ENCODE measurements at regions not wholly inside any gene's neighbourhood (a gene's known extent, or its start where the extent isn't known, plus 50 kb on each side); places are given as distances from the start of the nearest gene placed in this dataset.
"Not testable (repeated sequence)": the region's sequence is repeated elsewhere in the genome, so short reads cannot be mapped to it uniquely, and the experiment has no call there.

DNA sequence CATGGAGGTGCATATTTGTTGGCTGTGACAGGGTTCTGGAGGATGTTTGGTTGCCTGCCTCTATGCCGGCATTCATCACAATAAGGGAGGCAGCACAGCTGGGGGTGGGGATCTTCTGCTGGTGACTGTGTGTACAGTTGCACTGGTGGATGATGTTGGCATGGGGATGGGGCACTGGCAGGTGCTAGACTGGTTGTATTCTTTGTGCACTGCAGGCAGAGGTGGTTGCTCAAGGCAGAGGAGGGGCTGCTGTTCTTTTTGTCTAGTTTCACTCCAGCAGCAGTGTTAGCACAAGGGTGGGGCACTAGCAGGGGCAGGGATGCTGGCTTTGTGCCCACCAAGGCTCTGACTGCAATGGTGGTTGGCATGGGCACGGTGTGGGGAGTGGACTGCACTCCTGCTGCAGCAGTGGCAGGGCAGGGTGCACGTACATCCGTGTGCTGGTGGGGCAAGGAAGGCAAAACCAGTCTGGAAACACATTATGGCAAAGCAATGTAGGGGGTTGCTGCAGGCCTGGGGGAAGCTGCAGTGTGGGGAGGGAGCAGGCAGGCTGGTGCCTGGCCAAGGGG, 69.3 kb downstream of the ISOC1 start:
- no peak for DNase-seq (ENCODE audit: low spot score)

DNA sequence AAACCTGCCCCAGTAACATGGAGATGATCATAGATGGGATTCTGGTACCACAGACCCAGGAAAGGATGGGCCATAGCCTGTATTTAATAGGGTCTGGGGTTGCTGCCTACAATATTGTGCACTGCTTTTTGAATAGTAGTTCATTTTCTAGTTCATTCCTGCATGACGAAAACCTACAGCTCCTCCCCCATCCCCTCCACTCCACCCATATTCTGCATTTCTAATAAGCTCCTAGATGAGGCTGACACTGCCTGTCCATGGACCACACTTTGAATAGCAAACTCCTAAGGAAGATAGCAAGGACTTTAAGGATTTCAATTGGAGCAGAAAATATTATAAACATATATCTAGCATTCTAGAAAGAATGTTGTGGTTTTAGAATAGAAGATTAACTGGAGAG, 75.5 kb downstream of the ISOC1 start:
- no peak for DNase-seq (ENCODE audit: low spot score)

DNA sequence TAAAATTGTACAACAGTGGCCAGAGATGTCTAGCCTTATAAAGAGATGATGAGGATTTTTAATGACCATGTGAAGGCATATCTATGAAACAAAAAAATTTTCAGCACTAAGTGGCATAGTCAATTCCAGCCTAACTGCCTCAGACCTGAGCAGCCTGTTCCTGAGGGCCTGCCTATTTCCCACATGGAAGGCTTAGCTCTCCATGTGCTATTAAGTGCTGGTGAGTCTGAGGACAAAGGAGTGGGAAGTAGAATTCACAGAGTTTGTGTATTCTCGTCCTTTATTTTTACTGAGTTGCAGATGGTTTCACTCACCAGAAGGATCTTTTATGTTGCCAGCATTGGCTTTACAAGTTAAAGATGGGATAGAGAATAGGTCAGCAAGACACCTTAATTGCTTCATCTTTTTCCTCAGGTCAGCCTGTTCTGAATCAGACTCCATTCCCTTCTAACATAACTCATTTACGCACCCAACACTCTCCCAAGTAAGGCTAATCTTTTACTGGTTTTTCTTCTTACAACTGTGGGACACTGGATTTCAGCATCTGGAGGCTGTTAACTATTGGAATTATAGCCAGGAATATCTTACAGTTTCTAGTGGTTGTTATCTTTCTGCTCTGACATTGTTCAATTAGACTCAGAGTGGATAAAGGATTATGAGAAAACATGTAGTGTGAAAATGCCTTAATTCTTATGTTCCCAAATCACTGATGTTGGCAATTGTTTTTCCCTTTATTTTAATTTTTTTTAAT, 76.8 kb downstream of the ISOC1 start:
- DNase-seq (ENCODE audit: low spot score): no peak

DNA sequence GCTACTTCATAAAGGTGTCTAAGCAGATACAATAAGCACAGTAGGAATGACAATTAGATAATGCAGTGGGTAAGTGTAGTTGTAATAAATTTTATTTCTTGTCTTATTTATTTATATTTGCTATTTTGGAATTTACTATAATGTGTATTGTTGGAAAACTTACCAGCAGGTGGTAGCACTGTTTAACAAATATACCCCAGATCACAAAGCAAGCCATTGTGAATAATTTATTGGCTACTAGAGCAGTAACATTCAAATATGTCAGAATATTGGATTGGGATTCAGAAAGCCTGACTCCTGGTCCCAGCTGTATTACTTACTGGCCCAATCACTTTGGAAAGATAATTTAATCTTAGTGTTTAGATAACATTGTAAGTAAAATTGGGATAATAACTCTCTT, 78.0 kb downstream of the ISOC1 start:
- DNase-seq (ENCODE audit: low spot score): no peak

DNA sequence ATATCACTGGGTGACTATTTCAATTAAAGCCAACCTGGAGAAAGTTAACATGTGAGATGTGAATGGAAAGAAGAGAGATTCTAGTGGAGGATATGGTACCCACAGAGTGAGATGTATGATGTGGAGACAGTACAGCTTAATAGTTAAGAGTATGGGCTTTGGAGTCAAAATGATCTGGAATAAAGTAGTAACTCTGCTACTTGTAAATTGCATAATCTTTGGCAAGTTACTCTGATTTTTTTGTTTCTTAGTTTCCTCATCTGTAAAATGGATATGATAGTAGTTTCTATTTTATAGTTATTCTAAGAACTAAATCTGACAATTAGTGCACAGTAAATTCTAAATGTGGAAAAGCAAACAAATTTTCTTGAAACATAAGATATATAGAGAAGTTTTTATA, 79.2 kb downstream of the ISOC1 start:
- no peak for DNase-seq (ENCODE audit: low spot score)

DNA sequence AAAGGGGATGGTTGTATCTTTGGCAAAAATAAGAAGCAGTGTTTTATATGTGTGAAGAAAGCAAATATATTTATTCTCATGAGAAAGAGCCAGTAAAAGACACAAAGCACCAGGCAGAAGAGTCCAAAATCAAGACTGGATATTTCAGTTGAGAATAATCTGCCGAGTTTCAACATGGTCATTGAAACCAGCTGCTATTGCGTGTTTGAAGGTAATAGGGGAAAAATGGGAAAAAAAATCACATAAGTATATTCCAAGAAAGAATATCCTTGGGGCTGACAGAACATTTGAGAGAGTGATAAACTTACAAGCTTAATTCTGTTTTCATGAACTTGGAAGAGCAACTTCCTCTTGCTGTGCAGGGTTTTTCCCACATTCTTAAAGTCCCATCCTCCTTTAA, 79.9 kb downstream of the ISOC1 start:
- no peak for DNase-seq (ENCODE audit: low spot score)

DNA sequence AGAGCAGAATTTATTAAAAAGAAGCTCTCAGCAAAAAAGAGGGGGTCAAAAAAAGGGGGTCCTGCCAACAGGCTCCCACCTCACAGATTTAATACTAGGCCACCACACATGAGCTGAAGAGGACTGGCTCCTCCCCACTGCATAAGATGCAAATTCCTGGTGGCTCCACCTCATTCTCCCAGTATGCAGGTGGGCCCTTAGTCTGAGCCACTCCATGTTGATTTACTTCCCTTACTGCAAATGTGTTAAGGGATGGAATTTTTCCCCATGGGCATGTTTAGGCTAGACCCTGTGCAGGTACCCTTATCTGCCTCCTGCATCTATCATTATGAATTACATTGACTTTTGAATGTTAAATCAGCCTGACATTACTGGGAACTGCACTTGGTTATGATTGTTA, 82.9 kb downstream of the ISOC1 start:
- no peak for DNase-seq (ENCODE audit: low spot score)

DNA sequence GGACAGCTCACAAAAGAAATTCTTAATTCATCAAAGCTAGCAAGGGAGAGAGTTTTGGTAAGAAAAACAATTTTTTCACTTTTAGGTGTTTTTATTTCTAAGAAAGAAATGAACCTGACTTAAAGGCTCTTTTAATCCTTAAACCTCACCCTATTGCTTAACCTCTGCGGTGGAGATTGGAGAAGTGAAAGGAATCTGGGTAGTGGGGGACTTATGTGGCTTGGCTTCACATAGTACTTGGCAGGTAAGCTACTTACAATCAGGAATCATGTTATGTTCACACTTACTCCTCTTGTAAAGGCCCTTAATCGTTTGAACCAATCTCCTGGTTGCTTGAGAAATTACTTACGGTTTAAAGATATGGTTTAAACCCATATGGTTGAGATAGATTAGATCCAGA, 104.8 kb downstream of the ISOC1 start:
- DNase-seq (ENCODE audit: low spot score): no peak

DNA sequence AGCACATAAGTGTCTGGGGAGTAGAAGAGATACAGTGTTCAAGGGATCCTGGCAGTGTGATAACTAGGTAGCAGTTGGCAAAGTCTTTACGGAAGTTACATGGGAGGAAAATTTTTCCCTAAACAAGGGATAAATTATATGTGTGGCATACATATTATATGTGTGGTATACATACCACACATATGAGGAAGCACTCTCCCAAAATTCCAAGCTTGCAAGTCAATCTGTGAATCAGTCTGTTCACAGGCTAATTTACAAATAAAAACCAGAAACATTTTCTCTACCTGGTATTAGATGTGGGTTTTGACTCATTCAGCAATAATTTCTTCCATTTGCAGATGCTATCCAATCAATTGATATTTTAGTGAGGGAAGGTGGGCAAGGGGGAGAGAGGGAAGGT, 110.0 kb downstream of the ISOC1 start:
- no peak for DNase-seq (ENCODE audit: low spot score)

DNA sequence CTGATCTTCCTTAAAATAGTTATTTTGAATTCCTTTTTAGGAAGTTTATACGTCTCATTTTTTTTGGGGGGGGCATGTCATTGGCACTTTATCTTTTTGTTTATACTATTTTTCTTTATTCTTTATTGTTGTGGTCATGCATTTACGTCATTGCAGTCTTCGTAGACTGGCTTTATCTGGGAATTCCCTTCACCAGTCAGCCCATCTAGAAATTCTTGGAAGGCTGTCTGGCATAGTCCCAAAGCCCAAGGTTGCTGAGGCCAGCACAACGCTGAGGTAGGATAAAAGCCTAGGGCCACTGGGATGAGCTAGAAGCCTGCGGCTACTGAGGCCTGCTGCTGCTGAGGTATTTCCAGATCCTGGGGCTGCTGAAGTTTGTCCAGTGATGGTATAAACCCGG, 121.5 kb downstream of the ISOC1 start:
- no peak for DNase-seq (ENCODE audit: low spot score)

DNA sequence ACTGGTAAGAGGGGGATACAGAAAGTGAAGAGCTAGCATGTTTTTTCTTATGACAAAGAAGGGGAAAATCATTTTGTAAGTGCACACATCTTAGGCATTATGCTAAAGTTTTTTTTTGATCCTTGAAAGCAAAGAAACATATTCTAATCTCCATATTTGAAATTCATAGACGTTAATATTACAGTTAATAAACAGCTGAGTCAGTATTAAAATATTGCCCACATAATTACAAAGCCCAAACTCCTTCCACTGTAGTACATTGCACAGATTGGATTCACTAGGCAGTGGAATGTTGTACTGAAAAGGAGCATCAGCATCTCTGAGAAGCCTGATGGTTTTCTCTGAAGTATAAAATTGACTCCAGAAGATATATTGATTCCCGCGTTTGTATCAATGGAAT, 122.6 kb downstream of the ISOC1 start:
- no peak for DNase-seq (ENCODE audit: low spot score)

DNA sequence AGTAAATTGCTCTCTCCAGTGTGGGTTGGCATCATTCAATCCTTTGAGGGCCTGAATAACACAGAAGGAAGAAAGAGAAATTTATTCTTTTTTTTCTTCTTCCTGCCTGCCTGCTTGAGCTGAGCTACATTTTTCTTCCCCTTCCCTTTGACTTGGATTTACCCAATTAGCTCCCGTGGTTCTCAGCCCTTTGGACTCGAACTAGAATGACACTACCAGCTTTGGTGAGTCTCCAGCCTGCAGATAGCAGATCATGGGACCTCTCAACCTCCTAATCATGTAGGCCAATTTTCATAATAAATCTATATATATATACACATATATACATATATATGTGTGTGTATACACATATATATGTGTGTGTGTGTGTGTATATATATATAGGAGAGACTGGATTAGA, 128.6 kb downstream of the ISOC1 start:
- DNase-seq (ENCODE audit: low spot score): no peak

DNA sequence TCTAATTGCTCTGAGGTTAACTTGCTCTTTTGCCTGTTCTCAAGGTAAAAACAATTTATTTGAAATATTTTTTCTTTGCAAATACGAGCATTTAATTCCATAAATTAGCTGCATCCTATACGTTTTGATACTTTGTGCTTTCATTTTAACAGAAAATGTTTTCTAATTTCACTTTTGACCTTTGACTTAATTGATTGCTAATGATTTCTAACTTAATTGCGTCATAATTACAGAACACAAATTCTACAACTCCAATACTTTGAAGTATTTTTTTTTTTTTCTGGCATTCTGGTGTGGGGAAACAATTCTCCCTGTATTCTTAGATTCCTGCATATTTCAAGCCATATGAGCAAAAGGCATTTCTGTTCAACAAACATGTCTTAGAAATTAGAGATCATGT, 134.0 kb downstream of the ISOC1 start:
- no peak for DNase-seq (ENCODE audit: low spot score)

DNA sequence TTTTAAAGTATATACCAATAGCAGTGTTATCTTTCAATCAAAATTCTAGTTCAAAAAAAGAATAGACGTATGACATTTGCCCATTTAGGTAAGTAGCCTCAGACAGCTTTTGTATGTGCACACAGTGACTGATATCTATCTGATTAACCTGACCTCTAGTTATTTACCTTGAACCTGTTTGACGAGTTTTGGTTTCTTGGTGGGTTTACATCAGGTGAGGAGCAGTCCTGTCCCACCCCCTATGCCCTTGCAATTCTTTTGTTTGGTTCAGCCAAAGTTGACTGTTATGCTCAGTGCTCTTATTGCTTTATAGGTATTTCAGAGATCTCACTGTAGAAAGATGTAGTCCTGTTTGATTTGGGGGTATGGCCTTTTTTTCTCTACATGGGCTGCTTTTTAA, 147.2 kb downstream of the ISOC1 start:
- DNase-seq (ENCODE audit: low spot score): no peak

DNA sequence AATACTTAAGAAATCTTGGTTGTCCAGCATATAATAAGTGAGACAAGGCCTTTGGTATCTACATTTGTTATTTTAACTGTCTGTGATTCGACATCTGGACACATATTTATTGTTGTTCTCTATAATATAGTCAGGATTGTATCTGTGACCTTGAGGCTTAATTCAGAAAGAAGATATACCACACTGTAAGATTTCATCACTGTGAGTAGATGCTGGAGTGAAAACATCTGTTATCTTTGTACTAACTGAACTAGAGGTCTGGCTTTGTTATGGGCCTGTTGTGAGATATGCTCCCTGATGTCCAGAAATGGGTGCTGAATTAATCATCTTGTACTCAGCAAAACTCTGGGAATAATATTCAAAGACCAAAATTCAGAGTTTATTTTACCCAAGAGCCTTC, 148.5 kb downstream of the ISOC1 start:
- DNase-seq (ENCODE audit: low spot score): no peak

DNA sequence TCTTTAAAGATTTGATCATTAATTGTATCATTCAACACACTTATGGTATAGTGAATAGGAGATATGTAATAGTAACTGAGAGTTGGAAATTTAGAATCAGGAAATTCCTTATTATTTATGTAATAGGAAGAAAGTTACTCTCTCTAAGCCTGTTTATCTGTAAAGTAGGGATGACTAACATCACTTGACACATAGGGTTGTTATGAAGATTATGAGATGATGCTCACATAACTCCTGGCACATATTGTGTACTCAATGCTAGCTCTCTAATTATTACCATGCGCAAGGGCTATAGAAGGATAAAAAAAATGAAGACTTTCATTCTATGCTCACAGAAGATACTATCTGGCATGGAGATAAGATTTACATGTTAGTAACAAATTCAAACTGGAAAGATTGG, 149.9 kb downstream of the ISOC1 start:
- DNase-seq (ENCODE audit: low spot score): no peak

DNA sequence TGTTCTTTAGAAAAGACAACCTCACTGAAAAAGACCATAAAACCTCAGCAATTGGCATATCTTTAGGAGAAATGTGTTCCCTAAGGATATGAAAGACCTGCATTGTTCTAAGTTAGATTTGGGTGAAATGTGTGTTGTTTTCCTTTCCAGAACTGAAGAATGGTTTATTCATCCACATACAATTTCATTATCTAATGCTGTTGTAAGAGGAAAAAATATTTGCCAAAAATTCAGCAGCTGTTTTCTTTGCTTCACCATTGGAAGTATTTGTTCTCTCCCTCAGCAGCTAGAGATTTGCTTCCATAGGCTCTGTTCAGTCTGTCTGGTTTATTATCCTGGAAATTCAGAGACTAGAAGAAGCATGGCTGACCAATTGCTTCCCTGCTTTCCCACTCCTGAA, 150.9 kb downstream of the ISOC1 start:
- no peak for DNase-seq (ENCODE audit: low spot score)

DNA sequence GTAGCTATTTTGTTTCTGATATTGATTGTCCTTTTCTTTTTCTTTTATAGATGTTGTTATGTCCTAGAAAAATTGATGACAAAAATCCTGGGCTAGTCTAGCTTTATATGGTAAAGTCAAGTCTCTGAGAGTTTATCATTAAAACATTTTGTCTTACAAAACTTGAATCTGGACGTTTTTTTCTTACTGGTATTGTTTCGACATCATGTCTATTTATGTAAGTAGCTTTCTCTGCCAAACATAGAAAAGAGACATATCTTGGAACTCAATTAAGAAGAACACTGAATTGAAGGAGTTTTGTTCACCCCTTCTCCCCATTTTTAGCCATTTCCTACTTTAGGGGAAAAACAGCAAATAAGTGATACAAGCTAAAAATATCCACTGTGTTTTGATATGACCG, 151.5 kb downstream of the ISOC1 start:
- no peak for DNase-seq (ENCODE audit: low spot score)

DNA sequence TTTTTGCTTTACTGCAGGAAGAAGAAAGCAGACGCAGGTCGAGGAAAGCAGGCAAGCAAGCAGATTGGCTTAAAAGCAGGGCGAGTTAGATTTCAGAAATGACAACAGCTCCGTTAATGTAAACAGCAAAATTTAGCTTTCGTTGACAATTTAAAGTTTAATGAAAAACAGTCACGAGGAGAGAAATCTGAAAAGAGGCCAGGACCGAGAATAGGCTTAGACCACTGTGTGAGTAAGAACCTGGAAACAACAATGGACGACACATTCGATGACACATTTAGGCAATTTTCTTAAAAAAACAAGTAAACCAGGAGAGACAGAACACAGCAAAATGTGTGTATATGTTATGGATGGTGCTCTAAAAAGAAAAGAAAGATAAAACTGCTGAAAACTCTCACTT, 155.3 kb downstream of the ISOC1 start:
- no peak for DNase-seq (ENCODE audit: low spot score)

DNA sequence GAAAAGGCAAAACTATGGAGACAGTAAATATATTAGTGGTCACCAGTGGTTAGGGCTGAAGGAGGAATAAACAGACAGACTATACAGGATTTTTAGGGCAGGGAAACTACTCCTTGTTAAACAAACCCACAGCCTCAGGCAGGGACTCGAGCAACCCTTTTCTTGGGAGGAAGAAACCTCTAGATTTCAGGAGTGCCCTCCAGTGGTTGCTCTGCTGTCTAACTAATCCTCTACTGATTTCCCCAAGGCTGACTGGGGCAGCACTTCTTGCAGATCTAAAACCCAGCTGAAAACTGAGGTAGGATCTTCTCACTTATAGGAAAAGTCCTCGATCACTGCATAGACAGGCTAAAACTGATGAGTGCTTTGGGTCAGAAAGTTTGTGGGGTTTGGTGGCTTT, 176.8 kb downstream of the ISOC1 start:
- DNase-seq (ENCODE audit: low spot score): peak; percentile 3

DNA sequence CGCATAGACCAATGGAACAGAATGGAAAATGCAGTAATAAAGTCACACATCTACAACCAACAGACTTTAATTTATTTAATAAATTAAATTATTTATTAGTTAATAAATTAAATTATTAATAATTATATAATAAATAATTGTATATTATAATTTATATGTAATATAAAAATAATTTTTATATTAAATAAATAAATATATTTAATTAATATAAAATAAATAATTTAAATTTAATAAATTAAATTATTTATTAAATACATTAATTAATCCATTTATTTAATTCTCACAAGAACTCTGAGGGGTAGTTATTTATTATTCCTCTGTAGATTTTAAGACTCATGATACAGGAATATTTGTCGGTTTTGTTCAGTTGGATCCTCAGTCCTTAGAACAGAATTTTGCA, 176.1 kb upstream of the ADAMTS19 start:
- DNase-seq (ENCODE audit: low spot score): no peak

DNA sequence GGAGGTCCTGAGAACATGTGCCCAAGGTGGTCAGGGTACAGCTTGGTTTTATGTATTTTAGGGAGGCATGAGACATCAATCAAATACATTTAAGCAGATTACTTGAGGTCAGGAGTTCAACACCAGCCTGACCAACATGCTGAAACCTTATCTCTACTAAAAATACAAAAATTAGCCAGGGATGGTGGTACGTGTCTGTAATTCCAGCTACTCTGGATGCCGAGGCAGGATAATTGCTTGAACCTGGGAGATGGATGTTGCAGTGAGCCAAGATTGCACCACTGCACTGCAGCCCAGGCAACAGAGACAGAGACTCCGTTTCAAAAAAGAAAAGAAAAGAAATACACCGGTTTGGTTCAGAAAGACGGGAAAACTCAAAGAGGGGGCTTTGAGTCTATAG, 165.9 kb upstream of the ADAMTS19 start:
- DNase-seq (ENCODE audit: low spot score): not testable (repeated sequence)

DNA sequence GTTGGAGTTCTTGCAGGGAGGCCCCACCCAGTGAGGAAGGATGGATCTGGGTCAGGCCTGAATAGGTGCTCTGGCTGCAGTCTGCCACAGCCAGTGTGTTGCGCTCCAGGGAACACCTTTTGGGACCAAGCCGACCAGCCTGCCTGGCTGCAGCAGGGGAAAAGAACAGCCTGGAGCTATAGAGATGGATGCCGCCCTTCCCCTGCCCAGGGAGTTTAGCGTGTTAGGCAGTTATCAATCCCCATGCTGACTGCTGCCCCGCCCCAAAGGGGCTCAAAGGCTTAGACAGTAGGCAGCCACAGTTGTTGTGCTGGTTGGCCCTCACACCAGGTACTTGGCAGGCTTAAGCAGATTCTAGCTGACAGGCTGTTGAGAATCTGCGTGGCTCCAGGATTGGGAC, 153.4 kb upstream of the ADAMTS19 start:
- DNase-seq (ENCODE audit: low spot score): no peak

DNA sequence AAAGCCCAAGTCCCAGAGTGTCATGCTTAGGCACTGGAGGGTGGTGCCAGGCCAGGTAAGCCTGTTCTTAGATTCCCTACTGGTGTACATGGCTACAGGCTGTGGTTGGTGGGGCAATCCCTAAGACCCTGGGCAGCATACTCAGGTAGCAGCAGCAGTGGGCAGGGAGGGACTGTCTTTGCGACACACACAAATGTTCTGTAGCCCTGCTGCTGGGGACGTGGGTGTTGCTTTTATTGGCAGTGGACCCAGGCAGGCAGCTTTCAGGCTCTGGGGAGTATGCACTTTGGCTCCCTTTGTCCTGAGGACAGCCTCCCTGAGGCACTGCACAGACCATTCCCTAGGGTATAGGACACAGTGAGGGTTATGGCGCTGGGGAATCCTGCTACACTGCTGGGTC, 137.1 kb upstream of the ADAMTS19 start:
- no peak for DNase-seq (ENCODE audit: low spot score)

All from cerebellar cortex (tissue), 1 donor.